ENCODE measurements at regions not wholly inside any gene's neighbourhood (a gene's known extent, or its start where the extent isn't known, plus 50 kb on each side); places are given as distances from the start of the nearest gene placed in this dataset.

GRCh38 chr6:25222006-25222678 lies 57.0 kb upstream of the CARMIL1 start:
- TF ChIP-seq KDM5A (IDR thresholded peaks at IDR 0.05; ENCODE audit: borderline replicate concordance, low read length) (no peak), ZNF136 (CRISPR knock-in tag; IDR thresholded peaks at IDR 0.05; ENCODE audit: low read depth) (no peak), SRSF9 (IDR thresholded peaks at IDR 0.05; ENCODE audit: borderline replicate concordance, insufficient read depth, low read depth, low read length, poor library complexity, severe bottlenecking) (no peak), FOXJ3 (CRISPR knock-in tag; IDR thresholded peaks at IDR 0.05; ENCODE audit: borderline replicate concordance) (no peak), REST (IDR thresholded peaks at IDR 0.05; ENCODE audit: borderline replicate concordance in 1 of 2, low read depth in 1 of 2, low read length in 2 of 2) (no peak), SNAPC2 (CRISPR knock-in tag; IDR thresholded peaks at IDR 0.05) (no peak)
